KMS-11 (cell line): ENCODE measurements at regions not wholly inside any gene's neighbourhood (a gene's known extent, or its start where the extent isn't known, plus 50 kb on each side); places are given as distances from the start of the nearest gene placed in this dataset.

Source experiments
- H2AFZ ChIP-seq: fragments of 200-600 bp; sonication (generic); 2 replicates; pipeline ENCODE4 v1.6.1; 2016; ENCODE audit warnings: antibody characterized with exemption, mixed run types, low read depth
- H3K27ac ChIP-seq: fragments of 200-600 bp; sonication (generic); 2 replicates; pipeline ENCODE4 v1.6.1; 2016; ENCODE audit warnings: mild to moderate bottlenecking, mixed run types
- H3K27me3 ChIP-seq: fragments of 200-600 bp; sonication (generic); 2 replicates; pipeline ENCODE4 v1.6.1; 2017; ENCODE audit warnings: mild to moderate bottlenecking, low read depth, mixed run types, moderate library complexity; ENCODE audit not compliant: insufficient read depth
- H3K36me3 ChIP-seq: fragments of 200-600 bp; sonication (generic); 2 replicates; pipeline ENCODE4 v1.6.1; 2017; ENCODE audit warnings: mild to moderate bottlenecking, mixed run types; ENCODE audit not compliant: insufficient read depth
- H3K4me1 ChIP-seq: fragments of 200-600 bp; sonication (generic); 2 replicates; pipeline ENCODE4 v1.6.1; 2016; ENCODE audit warnings: mild to moderate bottlenecking, low read depth, mixed run types; ENCODE audit not compliant: poor library complexity, severe bottlenecking
- H3K4me2 ChIP-seq: fragments of 200-600 bp; sonication (generic); 2 replicates; pipeline ENCODE4 v1.7.0; 2016; ENCODE audit warnings: mild to moderate bottlenecking, mixed run types
- H3K4me3 ChIP-seq: fragments of 200-600 bp; sonication (generic); IDR thresholded peaks from 2 replicates; pipeline ENCODE4 v1.6.1; 2017; ENCODE audit warnings: low read depth, low read length, mixed read lengths; ENCODE audit not compliant: insufficient read depth
- H3K79me2 ChIP-seq: fragments of 200-600 bp; sonication (generic); 2 replicates; pipeline ENCODE4 v1.6.1; 2016; ENCODE audit warnings: low read depth, mixed run types; ENCODE audit not compliant: insufficient read depth
- H3K9ac ChIP-seq: fragments of 200-600 bp; sonication (generic); 2 replicates; pipeline ENCODE4 v1.6.1; 2016; ENCODE audit warnings: mild to moderate bottlenecking, mixed run types
- H4K20me1 ChIP-seq: fragments of 200-600 bp; sonication (generic); 2 replicates; pipeline ENCODE4 v1.6.1; 2016; ENCODE audit warnings: mild to moderate bottlenecking, mixed run types; ENCODE audit not compliant: insufficient read depth
- TF ChIP-seq, protein P1 (sequence below): fragments of 200-600 bp; sonication (generic); conservative IDR thresholded peaks from 2 replicates; pipeline ENCODE4 v1.6.1; 2017; ENCODE audit warnings: low read depth, mild to moderate bottlenecking, antibody characterized with exemption, low read length, moderate library complexity, mixed read lengths

DNA sequence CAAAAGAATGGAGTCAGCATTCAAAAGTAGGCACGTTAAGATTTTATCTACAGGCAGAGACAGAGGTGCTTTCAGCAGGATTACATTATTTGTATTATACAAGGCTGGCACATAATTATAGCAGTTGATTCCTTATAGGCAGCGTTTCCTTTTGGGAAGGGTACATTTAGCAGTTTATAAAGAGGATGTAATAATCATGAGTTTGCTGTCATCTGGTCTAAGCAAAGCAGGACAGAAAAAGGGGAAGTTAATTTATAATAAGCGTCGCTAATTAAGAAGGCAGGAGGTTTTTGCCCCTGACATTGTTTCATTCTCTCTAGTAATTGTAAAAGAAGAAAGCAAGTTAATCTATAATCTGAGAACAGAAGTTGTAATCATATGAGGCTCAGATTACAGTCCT, 259.9 kb upstream of the MDGA2 start:
- no peak overlapping the region for H3K9ac ChIP-seq
- no peaks in the 10 kb centered on the region for H4K20me1 ChIP-seq
- H3K36me3 ChIP-seq: no peaks in the 10 kb centered on the region
- TF ChIP-seq, protein P1, sequence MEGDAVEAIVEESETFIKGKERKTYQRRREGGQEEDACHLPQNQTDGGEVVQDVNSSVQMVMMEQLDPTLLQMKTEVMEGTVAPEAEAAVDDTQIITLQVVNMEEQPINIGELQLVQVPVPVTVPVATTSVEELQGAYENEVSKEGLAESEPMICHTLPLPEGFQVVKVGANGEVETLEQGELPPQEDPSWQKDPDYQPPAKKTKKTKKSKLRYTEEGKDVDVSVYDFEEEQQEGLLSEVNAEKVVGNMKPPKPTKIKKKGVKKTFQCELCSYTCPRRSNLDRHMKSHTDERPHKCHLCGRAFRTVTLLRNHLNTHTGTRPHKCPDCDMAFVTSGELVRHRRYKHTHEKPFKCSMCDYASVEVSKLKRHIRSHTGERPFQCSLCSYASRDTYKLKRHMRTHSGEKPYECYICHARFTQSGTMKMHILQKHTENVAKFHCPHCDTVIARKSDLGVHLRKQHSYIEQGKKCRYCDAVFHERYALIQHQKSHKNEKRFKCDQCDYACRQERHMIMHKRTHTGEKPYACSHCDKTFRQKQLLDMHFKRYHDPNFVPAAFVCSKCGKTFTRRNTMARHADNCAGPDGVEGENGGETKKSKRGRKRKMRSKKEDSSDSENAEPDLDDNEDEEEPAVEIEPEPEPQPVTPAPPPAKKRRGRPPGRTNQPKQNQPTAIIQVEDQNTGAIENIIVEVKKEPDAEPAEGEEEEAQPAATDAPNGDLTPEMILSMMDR: no peak
- no peak overlapping the region for H3K27ac ChIP-seq
- no peak overlapping the region for H3K4me2 ChIP-seq
- H3K79me2 ChIP-seq: no peaks in the 10 kb centered on the region
- H3K27me3 ChIP-seq: no peaks in the 10 kb centered on the region
- no peak overlapping the region for H2AFZ ChIP-seq
- H3K4me1 ChIP-seq: no peaks in the 10 kb centered on the region
- H3K4me3 ChIP-seq: no peak overlapping the region

DNA sequence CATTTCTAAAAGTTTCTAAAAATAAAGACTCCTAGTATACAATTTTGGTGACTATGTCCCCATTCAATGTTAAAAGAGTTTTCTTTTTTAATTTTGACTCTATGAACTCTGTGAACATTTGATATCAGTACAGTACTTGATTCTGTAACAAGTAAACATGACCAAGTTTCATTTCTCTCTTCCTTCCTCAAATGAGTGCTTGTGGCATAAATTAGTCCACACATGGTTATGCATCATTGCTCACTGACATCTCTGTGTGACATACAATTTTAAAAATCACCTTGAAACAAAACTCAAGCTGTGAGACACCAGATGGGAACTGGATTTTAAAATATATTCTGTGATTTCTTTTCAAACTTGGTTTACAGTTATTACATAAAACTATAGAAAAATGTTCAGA, 253.9 kb upstream of the MDGA2 start:
- Histone ChIP-seq H3K9ac (no peak overlapping the region), H3K36me3 (no peaks in the 10 kb centered on the region), H3K4me2 (no peak overlapping the region), H2AFZ (no peak overlapping the region), H3K4me3 (no peak overlapping the region), H3K79me2 (no peaks in the 10 kb centered on the region), H3K4me1 (no peaks in the 10 kb centered on the region), H4K20me1 (no peaks in the 10 kb centered on the region), H3K27me3 (no peaks in the 10 kb centered on the region), H3K27ac (no peak overlapping the region)
- TF ChIP-seq, protein P1: no peak

DNA sequence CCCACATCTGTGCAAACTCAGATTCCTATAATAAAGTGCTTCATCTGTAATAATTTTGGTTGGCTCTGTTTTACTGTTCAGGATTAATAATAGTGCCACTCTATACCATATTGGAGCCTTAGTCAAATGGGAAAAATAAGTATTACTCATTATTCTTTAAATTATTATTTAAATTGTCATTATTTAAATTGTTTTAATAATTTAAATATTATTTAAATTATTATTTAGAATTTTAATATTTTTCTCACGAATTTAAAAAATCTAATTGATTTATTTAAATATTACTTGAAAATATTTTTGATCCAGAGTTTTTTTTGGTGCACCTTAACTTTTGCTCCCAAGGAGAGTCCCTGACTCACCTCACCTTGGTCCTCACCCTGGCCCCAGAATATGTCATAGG, 245.7 kb upstream of the MDGA2 start:
- Histone ChIP-seq H3K36me3 (no peaks in the 10 kb centered on the region), H4K20me1 (no peaks in the 10 kb centered on the region), H3K4me3 (no peak overlapping the region), H3K79me2 (no peaks in the 10 kb centered on the region), H3K27me3 (no peaks in the 10 kb centered on the region), H2AFZ (no peak overlapping the region), H3K4me1 (no peaks in the 10 kb centered on the region), H3K9ac (no peak overlapping the region), H3K27ac (no peak overlapping the region), H3K4me2 (no peak overlapping the region)
- TF ChIP-seq, protein P1: no peak

DNA sequence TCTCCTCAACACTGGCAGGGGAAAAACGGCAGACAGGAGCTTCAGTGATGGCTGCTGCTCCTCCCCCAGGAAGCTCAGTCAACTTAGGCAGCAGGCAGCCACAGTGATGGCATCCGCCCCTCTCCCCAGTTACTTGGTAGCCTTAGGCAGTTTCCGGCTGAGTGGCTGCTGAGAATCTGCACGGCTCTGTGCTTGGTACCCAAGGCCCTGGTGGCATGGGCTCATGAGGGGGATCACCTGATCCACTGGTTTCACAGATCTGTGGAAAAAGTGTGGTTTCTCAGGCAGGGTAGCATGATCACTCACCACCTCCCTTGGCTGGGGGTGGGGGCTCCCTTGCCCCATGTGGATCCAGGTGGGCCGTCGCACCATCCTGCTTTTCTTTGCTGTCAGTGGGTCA, 244.6 kb upstream of the MDGA2 start:
- no peaks in the 10 kb centered on the region for H4K20me1 ChIP-seq
- H3K4me3 ChIP-seq: no peak overlapping the region
- H3K36me3 ChIP-seq: no peaks in the 10 kb centered on the region
- H2AFZ ChIP-seq: no peak overlapping the region
- no peaks in the 10 kb centered on the region for H3K27me3 ChIP-seq
- H3K27ac ChIP-seq: no peak overlapping the region
- H3K79me2 ChIP-seq: no peaks in the 10 kb centered on the region
- H3K9ac ChIP-seq: no peak overlapping the region
- no peaks in the 10 kb centered on the region for H3K4me1 ChIP-seq
- H3K4me2 ChIP-seq: no peak overlapping the region
- TF ChIP-seq, protein P1: no peak

DNA sequence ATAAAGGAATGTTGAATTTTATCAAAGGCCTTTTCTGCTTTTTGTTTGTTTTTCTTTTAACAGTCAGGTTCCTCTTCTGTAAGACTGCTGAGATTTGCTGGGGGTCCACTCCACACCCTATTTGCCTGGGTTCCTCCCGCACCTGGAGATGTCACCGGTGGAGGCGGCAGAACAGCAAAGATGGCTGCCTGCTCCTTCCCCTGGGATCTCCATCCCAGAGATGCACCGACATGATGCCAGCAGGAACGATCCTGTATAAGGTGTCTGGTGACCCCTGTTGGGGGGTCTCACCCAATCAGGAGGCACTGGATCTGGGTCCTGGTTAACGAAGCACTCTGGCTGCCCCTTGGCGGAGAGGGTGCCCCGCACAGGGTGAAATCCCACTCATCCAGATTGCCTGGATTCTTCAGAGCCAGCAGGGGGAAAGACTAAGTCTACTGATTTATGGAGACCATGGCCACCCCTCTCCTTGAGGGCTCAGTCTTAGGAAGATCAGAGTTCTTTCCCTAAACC, 244.0 kb upstream of the MDGA2 start:
- Histone ChIP-seq H3K9ac (no peak overlapping the region), H3K4me2 (no peak overlapping the region), H3K4me1 (no peaks in the 10 kb centered on the region), H4K20me1 (no peaks in the 10 kb centered on the region), H3K4me3 (no peak overlapping the region), H3K27me3 (no peaks in the 10 kb centered on the region), H2AFZ (no peak overlapping the region), H3K79me2 (no peaks in the 10 kb centered on the region), H3K36me3 (no peaks in the 10 kb centered on the region), H3K27ac (no peak overlapping the region)
- TF ChIP-seq, protein P1: no peak
